Tibial nerve (tissue), 3 donors: ENCODE measurements at regions not wholly inside any gene's neighbourhood (a gene's known extent, or its start where the extent isn't known, plus 50 kb on each side); places are given as distances from the start of the nearest gene placed in this dataset.

Experiments
- CTCF ChIP-seq, 5 experiments: fragments of 200-600 bp in 3 of 5; fragments of 450-650 bp in 2 of 5; sonication (generic) in 3 of 5; IDR thresholded peaks; one replicate each; pipeline ENCODE4 v1.5.1; 2016 to 2019; ENCODE audit warnings: antibody characterized with exemption in 5 of 5, mild to moderate bottlenecking in 3 of 5, moderate library complexity in 2 of 5
- POLR2A ChIP-seq, 2 donors: fragments of 450-650 bp; IDR thresholded peaks; one replicate each; pipeline ENCODE4 v1.6.1; 2017; ENCODE audit warnings: antibody characterized with exemption in 2 of 2, mild to moderate bottlenecking in 2 of 2, moderate library complexity in 2 of 2

GRCh38 chr14:65817011-65817410 lies 404.5 kb downstream of the FUT8 start:
- TF ChIP-seq POLR2A (IDR thresholded peaks at IDR 0.05), result no peak
- TF ChIP-seq CTCF (IDR thresholded peaks at IDR 0.05), result no peak
